ENCODE measurements at regions not wholly inside any gene's neighbourhood (a gene's known extent, or its start where the extent isn't known, plus 50 kb on each side); places are given as distances from the start of the nearest gene placed in this dataset.

DNA sequence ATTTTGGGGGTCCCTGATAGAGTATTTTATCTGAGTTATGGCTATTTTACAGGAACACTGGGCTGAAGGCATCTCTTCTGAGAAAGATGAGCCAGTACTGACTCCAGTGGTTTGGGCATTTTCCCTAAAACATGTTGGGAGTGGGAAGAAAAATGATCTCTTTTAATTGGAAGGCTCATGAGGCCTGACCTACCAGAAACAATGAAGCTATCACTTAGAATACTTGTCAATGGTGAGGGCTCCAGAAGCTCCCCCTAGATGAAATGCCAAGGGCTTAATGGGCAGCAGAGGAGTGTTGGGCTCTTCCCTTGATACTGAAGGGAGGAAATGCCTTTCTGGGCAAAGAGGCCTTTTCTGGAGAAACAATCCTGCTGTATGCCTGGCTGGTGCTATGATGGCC, 63.5 kb upstream of the BDNF start:
- TF ChIP-seq, protein P1, sequence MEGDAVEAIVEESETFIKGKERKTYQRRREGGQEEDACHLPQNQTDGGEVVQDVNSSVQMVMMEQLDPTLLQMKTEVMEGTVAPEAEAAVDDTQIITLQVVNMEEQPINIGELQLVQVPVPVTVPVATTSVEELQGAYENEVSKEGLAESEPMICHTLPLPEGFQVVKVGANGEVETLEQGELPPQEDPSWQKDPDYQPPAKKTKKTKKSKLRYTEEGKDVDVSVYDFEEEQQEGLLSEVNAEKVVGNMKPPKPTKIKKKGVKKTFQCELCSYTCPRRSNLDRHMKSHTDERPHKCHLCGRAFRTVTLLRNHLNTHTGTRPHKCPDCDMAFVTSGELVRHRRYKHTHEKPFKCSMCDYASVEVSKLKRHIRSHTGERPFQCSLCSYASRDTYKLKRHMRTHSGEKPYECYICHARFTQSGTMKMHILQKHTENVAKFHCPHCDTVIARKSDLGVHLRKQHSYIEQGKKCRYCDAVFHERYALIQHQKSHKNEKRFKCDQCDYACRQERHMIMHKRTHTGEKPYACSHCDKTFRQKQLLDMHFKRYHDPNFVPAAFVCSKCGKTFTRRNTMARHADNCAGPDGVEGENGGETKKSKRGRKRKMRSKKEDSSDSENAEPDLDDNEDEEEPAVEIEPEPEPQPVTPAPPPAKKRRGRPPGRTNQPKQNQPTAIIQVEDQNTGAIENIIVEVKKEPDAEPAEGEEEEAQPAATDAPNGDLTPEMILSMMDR (IDR thresholded peaks at IDR 0.05; ENCODE audit: low read length) = no peak
- TF ChIP-seq EZH2phosphoT487 (IDR thresholded peaks at IDR 0.05; ENCODE audit: low read length) = no peak

Measured in MM.1S (cell line).